ENCODE measurements at regions not wholly inside any gene's neighbourhood (a gene's known extent, or its start where the extent isn't known, plus 50 kb on each side); places are given as distances from the start of the nearest gene placed in this dataset.

DNA sequence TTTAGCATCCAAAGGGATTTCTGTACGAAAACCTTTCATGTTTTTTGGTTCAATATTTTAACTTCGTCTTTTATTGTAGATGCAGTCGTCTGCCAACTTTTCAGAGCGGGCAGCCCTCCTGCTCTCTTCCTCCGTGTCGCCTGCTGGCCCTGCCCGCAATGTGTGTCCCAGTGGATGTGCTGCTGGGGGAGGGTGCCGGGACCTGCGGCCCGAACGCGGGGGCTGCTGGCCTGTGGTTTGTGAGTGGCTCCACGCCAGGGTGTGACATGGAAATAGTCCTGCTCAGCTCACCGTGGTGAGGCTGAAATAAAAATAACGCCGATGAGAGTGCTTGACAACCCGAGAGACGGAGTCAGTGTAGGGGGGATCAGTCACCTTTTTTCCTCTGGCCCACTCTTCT lies 59.7 kb upstream of the GRPEL1 start:
- no peak for DNase-seq (ENCODE audit: low read depth)

DNA sequence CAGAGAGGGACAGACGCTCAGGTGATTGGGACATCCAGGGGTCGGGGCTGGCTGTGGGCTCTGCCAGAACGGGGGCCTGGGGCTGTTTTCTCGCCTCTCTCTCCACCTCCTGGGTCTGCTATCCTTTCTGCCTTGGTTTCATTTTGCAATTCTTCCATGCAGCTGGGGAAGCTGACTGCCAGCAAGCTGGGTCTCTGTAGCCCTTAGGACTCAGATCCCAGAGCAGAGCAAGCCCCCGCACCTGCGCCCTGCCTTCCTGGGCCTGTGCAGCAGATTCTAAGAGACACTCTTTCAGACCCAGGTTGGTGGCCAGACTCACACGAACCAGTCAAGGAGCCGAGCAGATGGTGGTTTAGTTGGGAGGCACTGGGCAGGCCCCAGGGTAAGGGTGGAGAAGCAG lies 59.1 kb upstream of the GRPEL1 start:
- DNase-seq (ENCODE audit: low read depth), result no peak

DNA sequence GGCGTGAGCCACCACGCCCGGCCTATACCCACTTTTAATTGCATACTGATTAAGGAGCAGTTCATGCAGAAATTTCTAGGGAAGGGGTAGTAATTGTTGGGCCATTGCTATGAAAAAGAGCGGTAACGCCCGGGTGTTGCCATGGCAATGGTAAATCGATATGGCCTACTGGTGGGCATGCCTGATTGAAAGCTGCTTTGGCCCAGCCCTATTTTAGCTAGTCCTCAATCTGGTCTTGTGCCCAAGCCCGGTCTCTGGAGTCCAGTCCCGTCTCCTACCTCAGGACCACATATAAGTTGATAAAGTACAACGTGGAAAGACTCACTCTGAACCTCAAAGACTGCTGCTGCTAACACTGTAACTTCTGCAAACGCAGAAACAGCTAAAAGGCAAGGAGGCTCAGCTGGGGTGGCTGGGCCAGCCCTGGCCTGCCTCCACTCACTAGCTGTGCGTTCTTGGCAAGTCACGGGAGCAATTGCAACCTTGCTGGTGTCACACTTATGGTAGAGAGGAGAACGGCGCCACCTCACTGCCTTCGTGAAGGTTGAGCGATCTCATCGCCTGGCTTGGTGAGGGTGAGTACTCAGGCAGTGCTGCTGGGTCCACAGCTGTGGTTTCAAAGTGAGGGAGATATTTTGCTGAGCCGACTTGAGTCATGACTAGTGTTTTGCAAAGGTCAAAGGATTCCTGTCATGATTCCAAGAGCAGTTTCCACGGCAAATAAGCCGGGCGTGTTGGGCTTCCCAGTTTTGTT lies 57.0 kb upstream of the GRPEL1 start:
- peak; percentile 15 for DNase-seq (ENCODE audit: low read depth)

- no peak for DNase-seq (ENCODE audit: low read depth)
Observed at GRCh38 chr4:7121866-7122653, 54.2 kb upstream of the GRPEL1 start.

DNA sequence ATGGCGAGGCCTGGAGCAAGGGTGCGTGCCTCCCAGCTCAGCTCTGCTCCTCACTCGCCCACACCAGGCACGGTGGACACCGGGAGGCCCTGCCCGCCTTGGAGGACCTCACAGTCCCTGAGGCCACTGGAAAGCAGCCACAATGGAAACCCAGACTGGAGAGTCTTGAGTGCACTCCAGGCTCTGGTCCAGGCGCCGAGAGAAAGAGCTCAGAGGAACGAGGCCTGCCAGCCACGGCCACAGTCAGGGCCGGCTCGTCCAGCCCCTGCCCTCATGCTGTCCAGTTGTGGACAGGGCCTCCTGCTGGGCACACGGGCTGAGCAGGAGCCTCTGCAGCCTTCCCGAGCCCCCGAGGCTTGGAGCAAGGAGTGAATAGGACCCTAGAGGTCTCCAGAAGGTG lies 53.3 kb upstream of the GRPEL1 start:
- DNase-seq (ENCODE audit: low read depth), result no peak

DNA sequence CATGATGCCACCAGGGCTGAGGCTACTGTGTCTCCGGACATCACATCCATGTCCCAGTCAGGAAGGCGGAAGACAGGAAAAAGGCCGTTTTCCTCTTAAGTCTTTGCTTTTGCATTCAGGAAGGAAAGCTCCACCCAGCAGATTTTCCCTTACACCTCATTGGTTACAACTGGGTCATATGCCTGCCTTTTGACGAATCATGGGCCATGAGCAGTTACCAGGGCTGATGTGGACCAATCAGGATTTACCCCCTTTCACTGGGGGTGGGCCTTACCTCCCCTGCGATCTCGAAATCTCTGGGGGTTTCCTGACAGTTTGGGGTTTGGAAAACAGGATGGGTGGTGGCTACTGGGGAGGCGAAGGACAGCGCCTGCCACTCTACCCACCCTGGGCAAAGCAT lies 52.5 kb upstream of the GRPEL1 start:
- DNase-seq (ENCODE audit: low read depth), result no peak

DNA sequence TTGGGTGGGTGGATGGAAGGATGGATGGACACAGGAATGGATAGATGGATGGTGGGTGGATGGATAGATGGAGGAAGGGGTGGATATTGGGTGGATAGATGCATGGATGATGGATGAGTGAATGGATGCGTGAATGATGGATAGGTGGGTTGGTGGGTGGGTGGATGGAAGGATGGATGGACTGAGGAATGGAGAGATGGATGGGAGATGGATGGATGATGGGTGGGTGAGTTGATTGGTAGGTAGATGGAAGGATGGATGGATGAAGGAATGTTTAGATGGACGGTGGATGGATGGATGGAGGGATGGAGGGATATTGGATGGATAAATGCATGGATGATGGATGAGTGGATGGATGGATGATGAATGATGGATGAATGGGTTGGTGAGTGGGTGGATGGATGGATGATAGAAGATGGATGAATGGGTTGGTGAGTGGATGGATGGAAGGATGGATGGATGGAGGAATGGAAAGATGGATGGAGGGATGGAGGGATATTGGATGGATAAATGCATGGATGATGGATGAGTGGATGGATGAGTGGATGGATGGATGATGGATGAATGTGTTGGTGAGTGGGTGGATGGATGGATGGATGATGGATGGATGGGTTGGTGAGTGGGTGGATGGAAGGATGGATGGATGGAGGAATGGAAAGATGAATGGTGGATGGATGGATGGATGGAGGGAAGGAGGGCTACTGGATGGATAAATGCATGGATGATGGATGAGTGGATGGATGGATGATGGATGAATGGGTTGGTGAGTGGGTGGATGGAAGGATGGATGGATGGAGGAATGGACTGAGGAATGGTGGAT lies 50.4 kb upstream of the GRPEL1 start:
- DNase-seq (ENCODE audit: low read depth), result no peak

Data from HS-27A (cell line).